Epithelial cell of esophagus (primary cell): ENCODE measurements at regions not wholly inside any gene's neighbourhood (a gene's known extent, or its start where the extent isn't known, plus 50 kb on each side); places are given as distances from the start of the nearest gene placed in this dataset.

Experiments
- DNase-seq: peaks from one replicate; pipeline ENCODE4 v3.0.0; 2010; ENCODE audit warnings: low read depth
- H3K4me3 ChIP-seq: 2 replicates; pipeline ENCODE4 v1.5.1; 2011; ENCODE audit warnings: mild to moderate bottlenecking, low read length, control low read depth
- CTCF ChIP-seq: IDR thresholded peaks from 2 replicates; pipeline ENCODE4 v1.5.1; 2011; ENCODE audit warnings: low read depth, mild to moderate bottlenecking, low read length, control low read depth, inconsistent platforms; ENCODE audit not compliant: insufficient read depth; ENCODE audit errors: missing control alignments

- DNase-seq, result no peak
- no peak for TF ChIP-seq CTCF
Measured at GRCh38 chr1:234745276-234745675, 135.3 kb upstream of the IRF2BP2 start.

DNA sequence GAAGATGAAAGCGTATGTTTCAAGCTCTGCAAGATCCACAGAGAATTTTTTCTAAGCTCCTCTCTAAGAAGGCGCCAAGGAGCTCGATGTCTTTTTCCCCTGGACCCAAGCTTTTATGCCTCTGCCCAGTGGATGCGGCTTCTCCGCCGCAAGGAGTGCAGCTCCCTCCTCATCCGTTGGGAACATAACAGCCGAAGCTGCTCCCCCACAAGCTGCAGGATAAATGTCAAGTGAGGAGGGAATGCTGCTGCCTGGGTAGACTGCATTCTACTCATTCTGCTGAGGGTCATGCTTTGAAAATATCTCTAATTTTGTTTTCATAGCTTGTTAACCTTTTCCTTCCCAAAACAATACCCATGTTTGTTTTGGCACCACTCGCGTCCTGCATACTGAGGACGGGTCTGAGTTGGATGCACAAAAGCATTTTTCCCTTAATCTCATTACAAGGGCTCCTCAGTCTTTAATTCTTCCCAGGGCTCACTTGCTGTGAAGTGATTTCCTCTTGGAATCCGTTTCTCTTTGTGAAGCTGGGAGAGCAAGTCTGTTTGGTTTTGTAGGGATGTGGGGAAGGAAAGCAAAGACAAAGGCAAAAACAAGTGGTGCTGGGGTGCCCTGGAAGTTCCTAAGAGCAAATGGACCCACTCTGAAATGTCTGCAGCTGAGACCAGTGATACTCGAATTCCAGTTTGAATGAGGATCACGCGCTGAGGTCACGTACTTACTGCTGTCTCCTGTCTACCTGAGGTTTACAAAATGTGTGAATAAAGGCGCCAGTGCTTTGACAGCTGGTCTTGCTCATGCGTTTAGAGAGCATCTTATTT lies 134.0 kb upstream of the IRF2BP2 start:
- DNase-seq, result peak; percentile 29
- TF ChIP-seq CTCF, result no peak
- H3K4me3 ChIP-seq, result no peak overlapping the region

More at GRCh38 chr1:234745276-234745675, 135.3 kb upstream of the IRF2BP2 start:
- H3K4me3 ChIP-seq, result no peak overlapping the region

- DNase-seq, result no peak
- H3K4me3 ChIP-seq, result no peak overlapping the region
- no peak for TF ChIP-seq CTCF
Measured at GRCh38 chr1:234742622-234743021, 132.6 kb upstream of the IRF2BP2 start.

- DNase-seq, result no peak
- TF ChIP-seq CTCF, result no peak
- no peak overlapping the region for H3K4me3 ChIP-seq
Measured at GRCh38 chr1:234737967-234738314, 128.0 kb upstream of the IRF2BP2 start.

DNA sequence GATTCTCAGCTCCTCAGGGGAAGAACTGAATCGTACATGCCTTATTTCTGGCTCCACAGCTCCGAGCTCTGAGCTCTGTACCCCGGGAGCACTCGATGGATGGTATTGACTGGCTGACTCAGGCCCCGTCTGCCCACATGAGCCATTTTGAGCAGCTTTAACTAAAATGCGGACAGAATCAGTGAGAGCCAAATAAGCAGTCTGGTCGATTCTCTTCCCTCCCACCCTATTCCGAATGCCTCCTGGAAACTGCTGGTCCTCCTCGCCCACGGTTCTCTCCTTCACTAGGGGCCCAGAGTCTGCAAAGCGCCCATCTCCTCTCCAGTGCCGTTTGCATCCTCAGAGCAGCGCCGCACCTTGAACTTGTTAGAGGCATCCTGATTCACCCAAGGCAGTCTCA lies 125.9 kb upstream of the IRF2BP2 start:
- TF ChIP-seq CTCF, result no peak
- no peak overlapping the region for H3K4me3 ChIP-seq
- DNase-seq, result no peak

GRCh38 chr1:234735476-234735875 lies 125.5 kb upstream of the IRF2BP2 start:
- no peak for TF ChIP-seq CTCF
- DNase-seq, result no peak
- no peak overlapping the region for H3K4me3 ChIP-seq

GRCh38 chr1:234734869-234735268 lies 124.9 kb upstream of the IRF2BP2 start:
- DNase-seq, result no peak
- TF ChIP-seq CTCF, result no peak
- no peak overlapping the region for H3K4me3 ChIP-seq
